ENCODE measurements at regions not wholly inside any gene's neighbourhood (a gene's known extent, or its start where the extent isn't known, plus 50 kb on each side); places are given as distances from the start of the nearest gene placed in this dataset.

DNA sequence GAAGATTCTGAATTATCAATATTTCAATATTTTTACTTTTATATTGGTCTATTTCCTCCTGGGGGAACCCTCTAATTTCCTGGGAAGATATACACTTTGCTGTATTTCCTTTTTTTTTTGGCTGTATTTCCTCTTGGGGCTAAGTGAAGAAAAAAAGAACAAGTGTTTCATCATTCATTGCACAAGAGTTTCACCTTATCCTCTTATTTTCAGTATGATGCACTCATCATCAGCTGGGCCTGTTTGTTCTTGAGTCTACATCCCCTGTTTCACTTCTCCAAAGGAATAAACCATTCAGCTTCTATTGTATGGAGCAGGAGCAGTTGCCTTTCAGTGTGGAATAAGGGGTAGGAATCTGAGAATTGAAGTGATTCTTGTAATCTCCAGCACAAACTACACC lies 210.8 kb downstream of the FAM170A start:
- TF ChIP-seq CTCF (IDR thresholded peaks at IDR 0.05): no peak
- no peak for TF ChIP-seq POLR2AphosphoS5 (IDR thresholded peaks at IDR 0.05)
- TF ChIP-seq POLR2A (IDR thresholded peaks at IDR 0.05): no peak
